ENCODE measurements at regions not wholly inside any gene's neighbourhood (a gene's known extent, or its start where the extent isn't known, plus 50 kb on each side); places are given as distances from the start of the nearest gene placed in this dataset.

- no peak for TF ChIP-seq CTCF (IDR thresholded peaks at IDR 0.05)
- peaks cover 8% of the 10 kb centered on the region for H3K27me3 ChIP-seq
- H3K27ac ChIP-seq: no peak overlapping the region
- H3K4me3 ChIP-seq (ENCODE audit: low read depth in 1 of 2, low read length in 1 of 2): no peak overlapping the region
- H3K36me3 ChIP-seq: no peaks in the 10 kb centered on the region
- no peaks in the 10 kb centered on the region for H3K9me3 ChIP-seq
- no peaks in the 10 kb centered on the region for H3K4me1 ChIP-seq (ENCODE audit: control insufficient read depth in 1 of 2, insufficient read depth in 1 of 2, low read depth in 1 of 2, low read length in 1 of 2)
These were observed 200.1 kb downstream of the NDUFA10 start for GRCh38 chr2:239824866-239825704.

- Histone ChIP-seq H3K36me3 (no peaks in the 10 kb centered on the region), H3K9me3 (no peaks in the 10 kb centered on the region), H3K27ac (no peak overlapping the region), H3K4me3 (ENCODE audit: low read depth in 1 of 2, low read length in 1 of 2) (no peak overlapping the region), H3K27me3 (peaks cover 8% of the 10 kb centered on the region), H3K4me1 (ENCODE audit: control insufficient read depth in 1 of 2, insufficient read depth in 1 of 2, low read depth in 1 of 2, low read length in 1 of 2) (no peaks in the 10 kb centered on the region)
- no peak for TF ChIP-seq CTCF (IDR thresholded peaks at IDR 0.05)
These were observed 201.0 kb downstream of the NDUFA10 start for GRCh38 chr2:239824046-239824694.

- Histone ChIP-seq H3K36me3 (no peaks in the 10 kb centered on the region), H3K27ac (no peak overlapping the region), H3K27me3 (peaks cover 8% of the 10 kb centered on the region), H3K4me3 (ENCODE audit: low read depth in 1 of 2, low read length in 1 of 2) (no peak overlapping the region), H3K9me3 (no peaks in the 10 kb centered on the region), H3K4me1 (ENCODE audit: control insufficient read depth in 1 of 2, insufficient read depth in 1 of 2, low read depth in 1 of 2, low read length in 1 of 2) (no peaks in the 10 kb centered on the region)
- no peak for TF ChIP-seq CTCF (IDR thresholded peaks at IDR 0.05)
These were observed 202.9 kb downstream of the NDUFA10 start for GRCh38 chr2:239822146-239822831.

- Histone ChIP-seq H3K4me1 (ENCODE audit: control insufficient read depth in 1 of 2, insufficient read depth in 1 of 2, low read depth in 1 of 2, low read length in 1 of 2) (no peaks in the 10 kb centered on the region), H3K4me3 (ENCODE audit: low read depth in 1 of 2, low read length in 1 of 2) (no peak overlapping the region), H3K27ac (no peak overlapping the region), H3K9me3 (no peaks in the 10 kb centered on the region), H3K36me3 (no peaks in the 10 kb centered on the region), H3K27me3 (peaks cover 8% of the 10 kb centered on the region)
- no peak for TF ChIP-seq CTCF (IDR thresholded peaks at IDR 0.05)
These were observed 203.5 kb downstream of the NDUFA10 start for GRCh38 chr2:239821694-239822075.

GRCh38 chr2:239820836-239821693, 204.1 kb downstream of the NDUFA10 start:
- no peaks in the 10 kb centered on the region for H3K4me1 ChIP-seq (ENCODE audit: control insufficient read depth in 1 of 2, insufficient read depth in 1 of 2, low read depth in 1 of 2, low read length in 1 of 2)
- H3K27ac ChIP-seq: no peak overlapping the region
- H3K4me3 ChIP-seq (ENCODE audit: low read depth in 1 of 2, low read length in 1 of 2): no peak overlapping the region
- no peaks in the 10 kb centered on the region for H3K9me3 ChIP-seq
- TF ChIP-seq CTCF (IDR thresholded peaks at IDR 0.05): no peak
- H3K27me3 ChIP-seq: peaks cover 8% of the 10 kb centered on the region
- no peaks in the 10 kb centered on the region for H3K36me3 ChIP-seq
